Caco-2 (cell line): ENCODE measurements at regions not wholly inside any gene's neighbourhood (a gene's known extent, or its start where the extent isn't known, plus 50 kb on each side); places are given as distances from the start of the nearest gene placed in this dataset.

Experiments
- BruUV-seq: library from RNA; stranded (reverse); fragments of 400-500 nt; replicated peaks from 2 replicates; lab custom pipeline; 2021; lab: Mats Ljungman, UMichigan
- CTCF ChIA-PET: fragments of 300-600 bp; sonication (Branson Sonifier 250); formaldehyde crosslinking; loops from one replicate; lab custom pipeline; 2022; ENCODE audit warnings: antibody characterized with exemption; lab: Charles Lee
- POLR2A ChIA-PET: fragments of 300-600 bp; sonication (Branson Sonifier 250); formaldehyde crosslinking; loops from one replicate; lab custom pipeline; 2022; ENCODE audit warnings: antibody characterized with exemption; lab: Charles Lee
- DNase-seq, 2 experiments: peaks; one replicate each; pipeline versions ENCODE4 v3.0.0 to v3.0.0-alpha.2; 2020 to 2022
- H3K27me3 ChIP-seq: replicated peaks from 2 replicates; pipeline ENCODE4 v1.6.0; 2011; ENCODE audit warnings: low read length; ENCODE audit not compliant: control insufficient read depth, insufficient read depth
- H3K36me3 ChIP-seq: 2 replicates; pipeline ENCODE4 v1.5.1; 2011; ENCODE audit warnings: low read length; ENCODE audit not compliant: control insufficient read depth, insufficient read depth
- H3K4me1 ChIP-seq: fragments of 250-450 bp; sonication (Bioruptor Pico); 2 replicates; pipeline ENCODE4 v1.5.1; 2020; ENCODE audit warnings: mild to moderate bottlenecking
- H3K4me3 ChIP-seq: 2 replicates; pipeline ENCODE4 v1.5.1; 2011; ENCODE audit warnings: low read depth, mild to moderate bottlenecking, control low read depth, low read length
- H3K9me3 ChIP-seq: fragments of 250-450 bp; sonication (Bioruptor Pico); 2 replicates; pipeline ENCODE4 v1.5.1; 2020; ENCODE audit warnings: mild to moderate bottlenecking, moderate library complexity
- H3K27ac Mint-ChIP-seq: one replicate; pipeline ENCODE4 v1.8.0; 2022; ENCODE audit warnings: mixed read lengths; ENCODE audit not compliant: unreplicated experiment
- H3K27me3 Mint-ChIP-seq: one replicate; pipeline ENCODE4 v1.8.0; 2022; ENCODE audit warnings: mixed read lengths; ENCODE audit not compliant: insufficient read depth, unreplicated experiment
- H3K36me3 Mint-ChIP-seq: one replicate; pipeline ENCODE4 v1.8.0; 2022; ENCODE audit warnings: mild to moderate bottlenecking, mixed read lengths; ENCODE audit not compliant: insufficient read depth, unreplicated experiment
- H3K4me1 Mint-ChIP-seq: one replicate; pipeline ENCODE4 v1.8.0; 2022; ENCODE audit warnings: low read depth, mixed read lengths; ENCODE audit not compliant: unreplicated experiment
- H3K4me3 Mint-ChIP-seq: one replicate; pipeline ENCODE4 v1.8.0; 2022; ENCODE audit warnings: mild to moderate bottlenecking, moderate library complexity, mixed read lengths; ENCODE audit not compliant: unreplicated experiment
- H3K9me3 Mint-ChIP-seq: one replicate; pipeline ENCODE4 v1.8.0; 2022; ENCODE audit warnings: mixed read lengths; ENCODE audit not compliant: unreplicated experiment
- intact Hi-C: fragments of 100-400 bp; cut with micrococcal nuclease; formaldehyde crosslinking; loops from one replicate; pipeline ENCODE4 v1.10.0; 2022; ENCODE audit not compliant: unreplicated experiment
- TF ChIP-seq, protein P1 (sequence below), 2 experiments: fragments of 200-600 bp in 1 of 2; IDR thresholded peaks; 1 replicate in 1 of 2; 2 replicates in 1 of 2; pipeline versions ENCODE4 v1.5.1 to v1.8.0; 2011 to 2022; ENCODE audit warnings: antibody characterized with exemption in 1 of 2, control low read depth in 1 of 2, inconsistent platforms in 1 of 2, low read depth in 1 of 2, low read length in 1 of 2, mild to moderate bottlenecking in 1 of 2, moderate library complexity in 1 of 2; ENCODE audit not compliant: insufficient read depth in 1 of 2, severe bottlenecking in 1 of 2, unreplicated experiment in 1 of 2

DNA sequence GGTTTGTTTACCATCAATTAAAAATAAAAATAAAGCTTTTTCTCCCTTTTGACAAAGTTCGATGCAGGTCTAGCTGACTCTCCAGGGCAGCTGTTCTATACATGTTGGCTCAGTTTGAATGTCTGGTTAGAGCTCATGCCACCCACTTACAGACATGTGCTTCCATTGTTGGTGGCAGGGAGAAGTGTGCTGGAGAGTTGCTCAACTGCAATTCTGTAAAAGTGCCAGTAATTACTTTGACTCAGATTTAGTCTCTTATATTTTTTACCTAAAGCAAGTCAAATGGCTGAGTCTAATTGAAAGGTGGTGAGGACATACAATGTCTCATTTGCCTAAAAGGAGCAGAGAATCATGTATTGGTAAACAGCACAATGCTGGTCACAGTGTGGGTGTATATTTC is 609.1 kb upstream of the SYT4 start:
- no peaks in the 10 kb centered on the region for H3K4me1 ChIP-seq
- DNase-seq = no peak
- no TSS peak for BruUV-seq
- POLR2A ChIA-PET = no interaction called here
- no peaks in the 10 kb centered on the region for H3K9me3 ChIP-seq
- H3K27me3 ChIP-seq = no peaks in the 10 kb centered on the region
- Mint-ChIP-seq H3K27ac (no peak overlapping the region), H3K4me1 (no peaks in the 10 kb centered on the region), H3K9me3 (no peaks in the 10 kb centered on the region), H3K27me3 (peaks cover 5% of the 10 kb centered on the region), H3K36me3 (no peaks in the 10 kb centered on the region), H3K4me3 (no peak overlapping the region)
- intact Hi-C loops = no loop called here
- H3K36me3 ChIP-seq = no peaks in the 10 kb centered on the region
- no peak overlapping the region for H3K4me3 ChIP-seq
- CTCF ChIA-PET = no interaction called here
- TF ChIP-seq, protein P1, sequence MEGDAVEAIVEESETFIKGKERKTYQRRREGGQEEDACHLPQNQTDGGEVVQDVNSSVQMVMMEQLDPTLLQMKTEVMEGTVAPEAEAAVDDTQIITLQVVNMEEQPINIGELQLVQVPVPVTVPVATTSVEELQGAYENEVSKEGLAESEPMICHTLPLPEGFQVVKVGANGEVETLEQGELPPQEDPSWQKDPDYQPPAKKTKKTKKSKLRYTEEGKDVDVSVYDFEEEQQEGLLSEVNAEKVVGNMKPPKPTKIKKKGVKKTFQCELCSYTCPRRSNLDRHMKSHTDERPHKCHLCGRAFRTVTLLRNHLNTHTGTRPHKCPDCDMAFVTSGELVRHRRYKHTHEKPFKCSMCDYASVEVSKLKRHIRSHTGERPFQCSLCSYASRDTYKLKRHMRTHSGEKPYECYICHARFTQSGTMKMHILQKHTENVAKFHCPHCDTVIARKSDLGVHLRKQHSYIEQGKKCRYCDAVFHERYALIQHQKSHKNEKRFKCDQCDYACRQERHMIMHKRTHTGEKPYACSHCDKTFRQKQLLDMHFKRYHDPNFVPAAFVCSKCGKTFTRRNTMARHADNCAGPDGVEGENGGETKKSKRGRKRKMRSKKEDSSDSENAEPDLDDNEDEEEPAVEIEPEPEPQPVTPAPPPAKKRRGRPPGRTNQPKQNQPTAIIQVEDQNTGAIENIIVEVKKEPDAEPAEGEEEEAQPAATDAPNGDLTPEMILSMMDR (IDR thresholded peaks at IDR 0.05; ENCODE audit: insufficient read depth in 1 of 2, low read depth in 1 of 2, low read length in 1 of 2, severe bottlenecking in 1 of 2, unreplicated experiment in 1 of 2) = no peak

DNA sequence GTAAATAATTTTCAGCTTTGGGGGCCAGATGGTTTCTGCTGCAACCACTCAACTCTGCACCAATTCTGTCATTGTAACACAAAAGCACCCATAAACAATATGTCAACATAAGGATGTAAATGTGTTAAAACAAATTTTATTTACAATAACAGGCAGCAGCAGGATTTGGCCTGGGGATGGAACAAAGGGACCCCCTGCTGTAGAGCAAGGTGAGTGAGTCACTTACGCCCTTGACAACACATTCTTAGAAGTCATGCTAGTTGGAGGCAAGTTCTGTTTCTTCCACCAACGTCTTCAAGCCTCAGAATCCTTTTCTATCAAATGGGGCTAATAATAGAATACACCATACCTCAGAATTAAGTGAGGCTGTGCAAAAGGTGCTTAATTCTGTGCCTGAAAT is 610.2 kb upstream of the SYT4 start:
- CTCF ChIA-PET = no interaction called here
- Histone ChIP-seq H3K4me1 (no peaks in the 10 kb centered on the region), H3K36me3 (no peaks in the 10 kb centered on the region), H3K9me3 (no peaks in the 10 kb centered on the region), H3K27me3 (no peaks in the 10 kb centered on the region), H3K4me3 (no peak overlapping the region)
- H3K27me3 Mint-ChIP-seq = peaks cover 5% of the 10 kb centered on the region
- POLR2A ChIA-PET = no interaction called here
- no peak overlapping the region for H3K27ac Mint-ChIP-seq
- no peaks in the 10 kb centered on the region for H3K9me3 Mint-ChIP-seq
- no peak overlapping the region for H3K4me3 Mint-ChIP-seq
- no peak for DNase-seq
- no TSS peak for BruUV-seq
- H3K36me3 Mint-ChIP-seq = no peaks in the 10 kb centered on the region
- intact Hi-C loops = no loop called here
- H3K4me1 Mint-ChIP-seq = no peaks in the 10 kb centered on the region
- TF ChIP-seq, protein P1 (IDR thresholded peaks at IDR 0.05; ENCODE audit: insufficient read depth in 1 of 2, low read depth in 1 of 2, low read length in 1 of 2, severe bottlenecking in 1 of 2, unreplicated experiment in 1 of 2) = no peak

DNA sequence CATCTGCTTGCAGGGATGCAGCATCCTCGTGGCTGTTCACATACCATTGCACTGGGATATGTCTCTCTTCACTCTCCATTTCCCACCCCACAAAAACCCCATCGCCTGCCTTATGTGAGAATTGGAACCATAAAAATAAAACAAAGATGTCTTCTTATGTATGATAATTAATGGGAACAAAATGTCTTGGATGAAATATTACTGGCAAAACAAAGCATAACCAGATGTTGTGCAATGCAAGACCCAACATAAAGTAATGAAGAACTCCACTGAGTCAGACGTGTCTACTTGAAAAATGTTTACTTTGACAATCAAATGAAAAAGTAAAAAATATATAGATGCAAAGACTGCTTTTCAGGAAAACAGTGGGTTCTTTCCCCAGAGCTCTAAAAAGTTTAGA is 611.3 kb upstream of the SYT4 start:
- Mint-ChIP-seq H3K9me3 (no peaks in the 10 kb centered on the region), H3K27me3 (peaks cover 5% of the 10 kb centered on the region), H3K4me1 (no peaks in the 10 kb centered on the region), H3K4me3 (no peak overlapping the region), H3K27ac (no peak overlapping the region), H3K36me3 (no peaks in the 10 kb centered on the region)
- no peaks in the 10 kb centered on the region for H3K27me3 ChIP-seq
- TF ChIP-seq, protein P1 (IDR thresholded peaks at IDR 0.05; ENCODE audit: insufficient read depth in 1 of 2, low read depth in 1 of 2, low read length in 1 of 2, severe bottlenecking in 1 of 2, unreplicated experiment in 1 of 2) = no peak
- no peak for DNase-seq
- no peaks in the 10 kb centered on the region for H3K4me1 ChIP-seq
- ChIA-PET POLR2A (no interaction called here), CTCF (no interaction called here)
- no peaks in the 10 kb centered on the region for H3K36me3 ChIP-seq
- no TSS peak for BruUV-seq
- no peak overlapping the region for H3K4me3 ChIP-seq
- intact Hi-C loops = no loop called here
- H3K9me3 ChIP-seq = no peaks in the 10 kb centered on the region
